ENCODE measurements at regions not wholly inside any gene's neighbourhood (a gene's known extent, or its start where the extent isn't known, plus 50 kb on each side); places are given as distances from the start of the nearest gene placed in this dataset.
A peak's percentile ranks its signal among the peaks of the same experiment; 100 is the strongest.
"Not testable (repeated sequence)": the region's sequence is repeated elsewhere in the genome, so short reads cannot be mapped to it uniquely, and the experiment has no call there.

GRCh38 chr4:83751336-83751949 lies 215.5 kb downstream of the GPAT3 start:
- no peak overlapping the region for H3K4me3 ChIP-seq (ENCODE audit: low read depth, low read length)
- no peak for TF ChIP-seq CTCF (conservative IDR thresholded peaks at IDR 0.05; ENCODE audit: low read depth, low read length)
- DNase-seq (ENCODE audit: low read depth), result peak; percentile 49

- H3K4me3 ChIP-seq (ENCODE audit: low read depth, low read length), result no peak overlapping the region
- TF ChIP-seq CTCF (conservative IDR thresholded peaks at IDR 0.05; ENCODE audit: low read depth, low read length), result no peak
- DNase-seq (ENCODE audit: low read depth), result no peak
These were observed 212.8 kb downstream of the GPAT3 start for GRCh38 chr4:83748711-83749110.

- no peak for DNase-seq (ENCODE audit: low read depth)
- no peak overlapping the region for H3K4me3 ChIP-seq (ENCODE audit: low read depth, low read length)
- no peak for TF ChIP-seq CTCF (conservative IDR thresholded peaks at IDR 0.05; ENCODE audit: low read depth, low read length)
These were observed 203.0 kb downstream of the GPAT3 start for GRCh38 chr4:83738895-83739294.

GRCh38 chr4:83734576-83734975 lies 198.7 kb downstream of the GPAT3 start:
- H3K4me3 ChIP-seq (ENCODE audit: low read depth, low read length), result no peak overlapping the region
- no peak for DNase-seq (ENCODE audit: low read depth)
- TF ChIP-seq CTCF (conservative IDR thresholded peaks at IDR 0.05; ENCODE audit: low read depth, low read length), result no peak

GRCh38 chr4:83732114-83732635 lies 196.3 kb downstream of the GPAT3 start:
- H3K4me3 ChIP-seq (ENCODE audit: low read depth, low read length), result no peak overlapping the region
- no peak for TF ChIP-seq CTCF (conservative IDR thresholded peaks at IDR 0.05; ENCODE audit: low read depth, low read length)
- DNase-seq (ENCODE audit: low read depth), result no peak

- no peak for DNase-seq (ENCODE audit: low read depth)
- TF ChIP-seq CTCF (conservative IDR thresholded peaks at IDR 0.05; ENCODE audit: low read depth, low read length), result no peak
- no peak overlapping the region for H3K4me3 ChIP-seq (ENCODE audit: low read depth, low read length)
These were observed 195.7 kb downstream of the GPAT3 start for GRCh38 chr4:83731609-83732008.

GRCh38 chr4:83730958-83731357 lies 195.1 kb downstream of the GPAT3 start:
- not testable (repeated sequence) for H3K4me3 ChIP-seq (ENCODE audit: low read depth, low read length); DNase-seq (ENCODE audit: low read depth)

All from epithelial cell of proximal tubule (primary cell).